HG02588 (cell line): ENCODE measurements at regions not wholly inside any gene's neighbourhood (a gene's known extent, or its start where the extent isn't known, plus 50 kb on each side); places are given as distances from the start of the nearest gene placed in this dataset.

Experiments used
- ATAC-seq: cut with Tn5 transposase; IDR thresholded peaks from one replicate; pipeline ENCODE4 v1.9.1; 2021; ENCODE audit warnings: mild to moderate bottlenecking, moderate library complexity; ENCODE audit not compliant: unreplicated experiment

GRCh38 chr11:98561877-98562395 lies 458.8 kb upstream of the CNTN5 start:
- no peak for ATAC-seq

- no peak for ATAC-seq
These were observed 456.5 kb upstream of the CNTN5 start for GRCh38 chr11:98564233-98564632.

- ATAC-seq = no peak
These were observed 455.9 kb upstream of the CNTN5 start for GRCh38 chr11:98564881-98565280.

- no peak for ATAC-seq
These were observed 455.4 kb upstream of the CNTN5 start for GRCh38 chr11:98565311-98565710.

- no peak for ATAC-seq
These were observed 453.8 kb upstream of the CNTN5 start for GRCh38 chr11:98566978-98567377.

- ATAC-seq = no peak
These were observed 452.7 kb upstream of the CNTN5 start for GRCh38 chr11:98568013-98568412.

GRCh38 chr11:98572941-98573340 lies 447.8 kb upstream of the CNTN5 start:
- ATAC-seq = no peak

GRCh38 chr11:98587884-98588283 lies 432.9 kb upstream of the CNTN5 start:
- no peak for ATAC-seq

- ATAC-seq = no peak
These were observed 430.8 kb upstream of the CNTN5 start for GRCh38 chr11:98589967-98590366.

GRCh38 chr11:98600103-98600502 lies 420.6 kb upstream of the CNTN5 start:
- ATAC-seq = no peak

- ATAC-seq = no peak
These were observed 419.7 kb upstream of the CNTN5 start for GRCh38 chr11:98600786-98601773.

GRCh38 chr11:98616098-98616655 lies 404.6 kb upstream of the CNTN5 start:
- no peak for ATAC-seq

GRCh38 chr11:98621767-98622166 lies 399.0 kb upstream of the CNTN5 start:
- no peak for ATAC-seq

- no peak for ATAC-seq
These were observed 395.2 kb upstream of the CNTN5 start for GRCh38 chr11:98625526-98625925.

GRCh38 chr11:98630736-98631135 lies 390.0 kb upstream of the CNTN5 start:
- ATAC-seq = no peak

- no peak for ATAC-seq
These were observed 363.0 kb upstream of the CNTN5 start for GRCh38 chr11:98657711-98658110.

GRCh38 chr11:98659431-98659830 lies 361.3 kb upstream of the CNTN5 start:
- ATAC-seq = no peak

GRCh38 chr11:98674390-98674789 lies 346.4 kb upstream of the CNTN5 start:
- ATAC-seq = no peak

- ATAC-seq = no peak
These were observed 341.1 kb upstream of the CNTN5 start for GRCh38 chr11:98679673-98680072.

GRCh38 chr11:98701541-98701940 lies 319.2 kb upstream of the CNTN5 start:
- no peak for ATAC-seq

GRCh38 chr11:98703779-98704556 lies 316.8 kb upstream of the CNTN5 start:
- no peak for ATAC-seq
